Activated CD4-positive, alpha-beta memory T cell treated with anti-CD3 and anti-CD28 coated beads for 36 hours (primary cell): ENCODE measurements at regions not wholly inside any gene's neighbourhood (a gene's known extent, or its start where the extent isn't known, plus 50 kb on each side); places are given as distances from the start of the nearest gene placed in this dataset.

Experiments
- CTCF ChIA-PET: fragments of 350-600 bp; sonication (Branson Sonifier 250); formaldehyde crosslinking; loops from one replicate; lab custom pipeline; 2021; ENCODE audit warnings: antibody characterized with exemption, inconsistent platforms; lab: Charles Lee
- POLR2A ChIA-PET: fragments of 350-600 bp; sonication (Branson Sonifier 250); formaldehyde crosslinking; loops from one replicate; lab custom pipeline; 2021; ENCODE audit warnings: antibody characterized with exemption; lab: Charles Lee
- DNase-seq: peaks from one replicate; pipeline ENCODE4 v3.0.0-alpha.2; 2020
- H3K27ac Mint-ChIP-seq: one replicate; pipeline ENCODE4 v1.8.0; 2021; ENCODE audit warnings: mixed read lengths
- H3K27me3 Mint-ChIP-seq: one replicate; pipeline ENCODE4 v1.8.0; 2021; ENCODE audit warnings: mixed read lengths
- H3K36me3 Mint-ChIP-seq: one replicate; pipeline ENCODE4 v1.8.0; 2021; ENCODE audit warnings: mixed read lengths
- H3K4me1 Mint-ChIP-seq: one replicate; pipeline ENCODE4 v1.8.0; 2021; ENCODE audit warnings: low read depth, mixed read lengths
- H3K4me3 Mint-ChIP-seq: one replicate; pipeline ENCODE4 v1.8.0; 2021; ENCODE audit warnings: mild to moderate bottlenecking, mixed read lengths
- H3K9me3 Mint-ChIP-seq: one replicate; pipeline ENCODE4 v1.8.0; 2021; ENCODE audit warnings: mixed read lengths
- intact Hi-C: fragments of 100-400 bp; cut with micrococcal nuclease; formaldehyde crosslinking; loops from one replicate; pipeline ENCODE4 v1.15.1; 2023

GRCh38 chr18:10321576-10321975, 132.9 kb upstream of the APCDD1 start:
- H3K27me3 Mint-ChIP-seq: no peaks in the 10 kb centered on the region
- ChIA-PET CTCF (no interaction called here), POLR2A (no interaction called here)
- no peak for DNase-seq
- H3K4me1 Mint-ChIP-seq: no peaks in the 10 kb centered on the region
- H3K27ac Mint-ChIP-seq: no peak overlapping the region
- intact Hi-C loops: no loop called here
- no peaks in the 10 kb centered on the region for H3K9me3 Mint-ChIP-seq
- no peaks in the 10 kb centered on the region for H3K36me3 Mint-ChIP-seq
- no peak overlapping the region for H3K4me3 Mint-ChIP-seq

GRCh38 chr18:10322004-10322403, 132.4 kb upstream of the APCDD1 start:
- Mint-ChIP-seq H3K27me3 (no peaks in the 10 kb centered on the region), H3K27ac (no peak overlapping the region), H3K4me3 (no peak overlapping the region), H3K4me1 (no peaks in the 10 kb centered on the region), H3K9me3 (no peaks in the 10 kb centered on the region), H3K36me3 (no peaks in the 10 kb centered on the region)
- CTCF ChIA-PET: no interaction called here
- POLR2A ChIA-PET: no interaction called here
- DNase-seq: no peak
- intact Hi-C loops: no loop called here

- CTCF ChIA-PET: no interaction called here
- POLR2A ChIA-PET: no interaction called here
- Mint-ChIP-seq H3K27ac (no peak overlapping the region), H3K36me3 (no peaks in the 10 kb centered on the region), H3K9me3 (no peaks in the 10 kb centered on the region), H3K4me1 (no peaks in the 10 kb centered on the region), H3K27me3 (no peaks in the 10 kb centered on the region), H3K4me3 (no peak overlapping the region)
- intact Hi-C loops: no loop called here
- no peak for DNase-seq
These were observed 132.0 kb upstream of the APCDD1 start for GRCh38 chr18:10322435-10322834.

- no peaks in the 10 kb centered on the region for H3K9me3 Mint-ChIP-seq
- CTCF ChIA-PET: no interaction called here
- no peaks in the 10 kb centered on the region for H3K36me3 Mint-ChIP-seq
- DNase-seq: no peak
- intact Hi-C loops: no loop called here
- POLR2A ChIA-PET: no interaction called here
- H3K4me3 Mint-ChIP-seq: no peak overlapping the region
- no peaks in the 10 kb centered on the region for H3K27me3 Mint-ChIP-seq
- H3K27ac Mint-ChIP-seq: no peak overlapping the region
- no peaks in the 10 kb centered on the region for H3K4me1 Mint-ChIP-seq
These were observed 125.3 kb upstream of the APCDD1 start for GRCh38 chr18:10329101-10329500.

GRCh38 chr18:10330428-10330827, 124.0 kb upstream of the APCDD1 start:
- Mint-ChIP-seq H3K4me3 (no peak overlapping the region), H3K4me1 (no peaks in the 10 kb centered on the region)
- intact Hi-C loops: no loop called here

GRCh38 chr18:10332452-10332851, 122.0 kb upstream of the APCDD1 start:
- no peaks in the 10 kb centered on the region for H3K36me3 Mint-ChIP-seq
- H3K4me1 Mint-ChIP-seq: no peaks in the 10 kb centered on the region
- no peaks in the 10 kb centered on the region for H3K27me3 Mint-ChIP-seq
- intact Hi-C loops: no loop called here
- POLR2A ChIA-PET: no interaction called here
- H3K27ac Mint-ChIP-seq: no peak overlapping the region
- CTCF ChIA-PET: no interaction called here
- DNase-seq: no peak
- no peak overlapping the region for H3K4me3 Mint-ChIP-seq
- no peaks in the 10 kb centered on the region for H3K9me3 Mint-ChIP-seq

More at GRCh38 chr18:10330428-10330827, 124.0 kb upstream of the APCDD1 start:
- no peak overlapping the region for H3K27ac Mint-ChIP-seq
- POLR2A ChIA-PET: no interaction called here
- no peaks in the 10 kb centered on the region for H3K9me3 Mint-ChIP-seq
- no peak for DNase-seq
- no peaks in the 10 kb centered on the region for H3K36me3 Mint-ChIP-seq
- H3K27me3 Mint-ChIP-seq: no peaks in the 10 kb centered on the region
- CTCF ChIA-PET: no interaction called here

- POLR2A ChIA-PET: no interaction called here
- H3K4me3 Mint-ChIP-seq: no peak overlapping the region
- no peaks in the 10 kb centered on the region for H3K4me1 Mint-ChIP-seq
- CTCF ChIA-PET: no interaction called here
- peaks cover 2% of the 10 kb centered on the region for H3K9me3 Mint-ChIP-seq
- no peaks in the 10 kb centered on the region for H3K27me3 Mint-ChIP-seq
- DNase-seq: no peak
- intact Hi-C loops: no loop called here
- no peak overlapping the region for H3K27ac Mint-ChIP-seq
- H3K36me3 Mint-ChIP-seq: no peaks in the 10 kb centered on the region
These were observed 117.6 kb upstream of the APCDD1 start for GRCh38 chr18:10336749-10337350.

GRCh38 chr18:10340821-10341220, 113.6 kb upstream of the APCDD1 start:
- H3K4me1 Mint-ChIP-seq: no peaks in the 10 kb centered on the region
- H3K9me3 Mint-ChIP-seq: peaks cover 2% of the 10 kb centered on the region
- H3K27me3 Mint-ChIP-seq: peaks cover 2% of the 10 kb centered on the region
- no peak overlapping the region for H3K27ac Mint-ChIP-seq
- no peak for DNase-seq
- intact Hi-C loops: no loop called here
- H3K4me3 Mint-ChIP-seq: no peak overlapping the region
- H3K36me3 Mint-ChIP-seq: no peaks in the 10 kb centered on the region
- CTCF ChIA-PET: no interaction called here
- POLR2A ChIA-PET: no interaction called here

- no peaks in the 10 kb centered on the region for H3K4me1 Mint-ChIP-seq
- ChIA-PET CTCF (no interaction called here), POLR2A (no interaction called here)
- H3K27ac Mint-ChIP-seq: no peak overlapping the region
- H3K27me3 Mint-ChIP-seq: peaks cover 2% of the 10 kb centered on the region
- H3K4me3 Mint-ChIP-seq: no peak overlapping the region
- peaks cover 2% of the 10 kb centered on the region for H3K9me3 Mint-ChIP-seq
- no peaks in the 10 kb centered on the region for H3K36me3 Mint-ChIP-seq
- DNase-seq: no peak
- intact Hi-C loops: no loop called here
These were observed 110.7 kb upstream of the APCDD1 start for GRCh38 chr18:10343778-10344177.

GRCh38 chr18:10346749-10347415, 107.6 kb upstream of the APCDD1 start:
- no peaks in the 10 kb centered on the region for H3K36me3 Mint-ChIP-seq
- peaks cover 2% of the 10 kb centered on the region for H3K27me3 Mint-ChIP-seq
- H3K4me3 Mint-ChIP-seq: no peak overlapping the region
- ChIA-PET POLR2A (no interaction called here), CTCF (no interaction called here)
- intact Hi-C loops: no loop called here
- H3K27ac Mint-ChIP-seq: no peak overlapping the region
- no peaks in the 10 kb centered on the region for H3K4me1 Mint-ChIP-seq
- H3K9me3 Mint-ChIP-seq: no peaks in the 10 kb centered on the region
- DNase-seq: no peak

GRCh38 chr18:10349561-10349960, 104.9 kb upstream of the APCDD1 start:
- Mint-ChIP-seq H3K27ac (no peak overlapping the region), H3K36me3 (no peaks in the 10 kb centered on the region), H3K27me3 (no peaks in the 10 kb centered on the region), H3K9me3 (peaks cover 1% of the 10 kb centered on the region), H3K4me1 (no peaks in the 10 kb centered on the region), H3K4me3 (no peak overlapping the region)
- intact Hi-C loops: no loop called here
- ChIA-PET POLR2A (no interaction called here), CTCF (no interaction called here)
- DNase-seq: no peak

- Mint-ChIP-seq H3K9me3 (peaks cover 10% of the 10 kb centered on the region), H3K4me1 (no peaks in the 10 kb centered on the region), H3K36me3 (no peaks in the 10 kb centered on the region), H3K27ac (no peak overlapping the region), H3K4me3 (no peak overlapping the region), H3K27me3 (no peaks in the 10 kb centered on the region)
- ChIA-PET CTCF (no interaction called here), POLR2A (no interaction called here)
- intact Hi-C loops: no loop called here
- DNase-seq: no peak
These were observed 103.8 kb upstream of the APCDD1 start for GRCh38 chr18:10350661-10351060.

GRCh38 chr18:10351219-10351818, 103.1 kb upstream of the APCDD1 start:
- Mint-ChIP-seq H3K36me3 (no peaks in the 10 kb centered on the region), H3K27ac (no peak overlapping the region), H3K27me3 (no peaks in the 10 kb centered on the region), H3K4me3 (no peak overlapping the region), H3K9me3 (peaks cover 17% of the 10 kb centered on the region), H3K4me1 (no peaks in the 10 kb centered on the region)
- POLR2A ChIA-PET: no interaction called here
- no peak for DNase-seq
- CTCF ChIA-PET: no interaction called here
- intact Hi-C loops: no loop called here
